SU-DHL-6 (cell line): ENCODE measurements at regions not wholly inside any gene's neighbourhood (a gene's known extent, or its start where the extent isn't known, plus 50 kb on each side); places are given as distances from the start of the nearest gene placed in this dataset.

Experiments
- H2AFZ ChIP-seq: fragments of 200-600 bp; sonication (generic); 2 replicates; pipeline ENCODE4 v1.6.1; 2014; ENCODE audit warnings: low read depth, mild to moderate bottlenecking, moderate library complexity, mixed read lengths, antibody characterized with exemption, low read length; ENCODE audit not compliant: severe bottlenecking
- H3F3A ChIP-seq: fragments of 200-600 bp; shearing (Covaris generic); 2 replicates; pipeline ENCODE4 v1.6.0; 2016; ENCODE audit warnings: antibody characterized with exemption, mild to moderate bottlenecking; ENCODE audit not compliant: insufficient read depth
- H3K27ac ChIP-seq: fragments of 200-600 bp; sonication (generic); 2 replicates; pipeline ENCODE4 v1.5.1; 2016; ENCODE audit warnings: low read depth, mild to moderate bottlenecking, low read length, moderate library complexity, mixed read lengths
- H3K27me3 ChIP-seq: fragments of 200-600 bp; sonication (generic), shearing (Covaris generic); 2 replicates; pipeline ENCODE4 v1.6.0; 2014; ENCODE audit warnings: mild to moderate bottlenecking, low read length
- H3K36me3 ChIP-seq: fragments of 200-600 bp; sonication (generic); 2 replicates; pipeline ENCODE4 v1.6.1; 2014; ENCODE audit warnings: mild to moderate bottlenecking, low read length, mixed read lengths
- H3K4me2 ChIP-seq: fragments of 300-600, 200-600 bp; shearing (Covaris generic), sonication (generic); 2 replicates; pipeline ENCODE4 v1.6.0; 2014; ENCODE audit warnings: low read length, low read depth, mild to moderate bottlenecking; ENCODE audit not compliant: poor library complexity, severe bottlenecking
- H3K4me3 ChIP-seq: fragments of 200-600 bp; sonication (generic); 2 replicates; pipeline ENCODE4 v1.5.1; 2014; ENCODE audit warnings: antibody characterized with exemption, low read length, mild to moderate bottlenecking, mixed read lengths; ENCODE audit not compliant: insufficient read depth, poor library complexity, severe bottlenecking
- H3K79me2 ChIP-seq: fragments of 200-600 bp; sonication (generic); 2 replicates; pipeline ENCODE4 v1.6.1; 2014; ENCODE audit warnings: mild to moderate bottlenecking, low read length, moderate library complexity; ENCODE audit not compliant: insufficient read depth
- H3K9ac ChIP-seq: fragments of 200-600 bp; sonication (generic); 2 replicates; pipeline ENCODE4 v1.7.0; 2014; ENCODE audit warnings: mild to moderate bottlenecking, low read length
- H3K9me2 ChIP-seq: fragments of 200-600 bp; sonication (generic); replicated peaks from 2 replicates; pipeline ENCODE4 v1.6.1; 2014; ENCODE audit warnings: low read length; ENCODE audit not compliant: insufficient read depth
- H3K9me3 ChIP-seq: fragments of 200-600 bp; sonication (generic); 2 replicates; pipeline ENCODE4 v1.6.1; 2014; ENCODE audit warnings: low read length, mixed read lengths; ENCODE audit not compliant: insufficient read depth
- H4K20me1 ChIP-seq: fragments of 200-600 bp; sonication (generic); 2 replicates; pipeline ENCODE4 v1.6.1; 2014; ENCODE audit warnings: low read depth, mild to moderate bottlenecking, antibody characterized with exemption, low read length, moderate library complexity, mixed read lengths
- EZH2phosphoT487 ChIP-seq: fragments of 200-600 bp; sonication (generic), shearing (Covaris generic); conservative IDR thresholded peaks from 2 replicates; pipeline ENCODE4 v1.6.1; 2018; ENCODE audit warnings: mild to moderate bottlenecking, antibody characterized with exemption, low read length, moderate library complexity, mixed read lengths
- TF ChIP-seq, protein P1 (sequence below): fragments of 200-600 bp; sonication (generic); IDR thresholded peaks from one replicate; pipeline ENCODE4 v1.5.1; 2017; ENCODE audit warnings: antibody characterized with exemption, mild to moderate bottlenecking, low read length, moderate library complexity; ENCODE audit not compliant: insufficient read depth, poor library complexity, severe bottlenecking

DNA sequence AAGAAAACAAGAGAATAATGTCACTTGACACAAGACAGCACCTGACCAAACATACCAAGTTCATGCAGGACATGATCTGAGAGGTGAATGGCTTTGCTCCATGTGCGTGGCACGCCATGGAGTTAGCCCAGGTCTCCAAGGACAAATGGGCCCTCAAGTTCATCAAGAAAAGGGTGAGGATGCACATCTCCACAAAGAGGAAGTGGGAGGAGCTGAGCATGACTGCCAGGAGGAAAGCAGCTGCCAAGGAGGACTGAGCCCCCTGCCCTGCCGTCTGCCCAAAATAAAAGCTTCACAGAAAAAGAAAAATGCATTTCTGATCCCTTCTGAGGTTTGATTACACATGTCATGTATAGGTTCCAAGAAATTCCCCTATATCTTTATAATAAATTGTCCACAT is 82.0 kb upstream of the TSHZ2 start:
- no peaks in the 10 kb centered on the region for H3F3A ChIP-seq
- H3K79me2 ChIP-seq: no peaks in the 10 kb centered on the region
- H3K9ac ChIP-seq: no peak overlapping the region
- TF ChIP-seq EZH2phosphoT487: no peak
- TF ChIP-seq, protein P1, sequence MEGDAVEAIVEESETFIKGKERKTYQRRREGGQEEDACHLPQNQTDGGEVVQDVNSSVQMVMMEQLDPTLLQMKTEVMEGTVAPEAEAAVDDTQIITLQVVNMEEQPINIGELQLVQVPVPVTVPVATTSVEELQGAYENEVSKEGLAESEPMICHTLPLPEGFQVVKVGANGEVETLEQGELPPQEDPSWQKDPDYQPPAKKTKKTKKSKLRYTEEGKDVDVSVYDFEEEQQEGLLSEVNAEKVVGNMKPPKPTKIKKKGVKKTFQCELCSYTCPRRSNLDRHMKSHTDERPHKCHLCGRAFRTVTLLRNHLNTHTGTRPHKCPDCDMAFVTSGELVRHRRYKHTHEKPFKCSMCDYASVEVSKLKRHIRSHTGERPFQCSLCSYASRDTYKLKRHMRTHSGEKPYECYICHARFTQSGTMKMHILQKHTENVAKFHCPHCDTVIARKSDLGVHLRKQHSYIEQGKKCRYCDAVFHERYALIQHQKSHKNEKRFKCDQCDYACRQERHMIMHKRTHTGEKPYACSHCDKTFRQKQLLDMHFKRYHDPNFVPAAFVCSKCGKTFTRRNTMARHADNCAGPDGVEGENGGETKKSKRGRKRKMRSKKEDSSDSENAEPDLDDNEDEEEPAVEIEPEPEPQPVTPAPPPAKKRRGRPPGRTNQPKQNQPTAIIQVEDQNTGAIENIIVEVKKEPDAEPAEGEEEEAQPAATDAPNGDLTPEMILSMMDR: no peak
- no peaks in the 10 kb centered on the region for H3K36me3 ChIP-seq
- H4K20me1 ChIP-seq: no peaks in the 10 kb centered on the region
- H3K27ac ChIP-seq: no peak overlapping the region
- H3K9me3 ChIP-seq: no peaks in the 10 kb centered on the region
- H3K4me2 ChIP-seq: no peak overlapping the region
- H3K27me3 ChIP-seq: no peaks in the 10 kb centered on the region
- no peaks in the 10 kb centered on the region; the same call in 1 of the 2 replicates for H3K9me2 ChIP-seq
- no peak overlapping the region for H3K4me3 ChIP-seq
- H2AFZ ChIP-seq: no peak overlapping the region

DNA sequence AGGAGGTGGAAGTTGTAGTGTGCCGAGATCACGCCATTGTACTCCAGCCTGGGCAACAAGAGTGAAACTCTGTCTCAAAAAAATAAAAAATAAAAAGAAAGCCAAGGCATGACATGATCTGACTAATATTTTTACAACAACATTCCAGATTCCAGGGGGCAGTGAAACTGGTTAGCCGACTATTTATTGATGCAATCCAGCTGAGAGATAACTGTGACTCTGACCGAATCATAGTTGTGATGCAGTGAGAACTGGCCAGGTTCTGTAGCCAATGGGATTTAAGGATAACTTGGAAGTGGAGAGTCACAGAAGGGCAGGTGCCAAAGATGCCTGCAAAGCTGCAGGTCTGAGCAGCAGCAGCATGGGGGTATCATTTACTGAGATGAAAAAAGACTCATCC is 82.9 kb upstream of the TSHZ2 start:
- Histone ChIP-seq H3K79me2 (no peaks in the 10 kb centered on the region), H3K9ac (no peak overlapping the region), H4K20me1 (no peaks in the 10 kb centered on the region), H3K9me3 (no peaks in the 10 kb centered on the region), H3K4me3 (no peak overlapping the region), H2AFZ (no peak overlapping the region), H3K4me2 (no peak overlapping the region), H3K27me3 (no peaks in the 10 kb centered on the region), H3K27ac (no peak overlapping the region), H3K9me2 (no peaks in the 10 kb centered on the region; the same call in 1 of the 2 replicates), H3K36me3 (no peaks in the 10 kb centered on the region), H3F3A (no peaks in the 10 kb centered on the region)
- TF ChIP-seq EZH2phosphoT487: no peak
- TF ChIP-seq, protein P1: no peak

DNA sequence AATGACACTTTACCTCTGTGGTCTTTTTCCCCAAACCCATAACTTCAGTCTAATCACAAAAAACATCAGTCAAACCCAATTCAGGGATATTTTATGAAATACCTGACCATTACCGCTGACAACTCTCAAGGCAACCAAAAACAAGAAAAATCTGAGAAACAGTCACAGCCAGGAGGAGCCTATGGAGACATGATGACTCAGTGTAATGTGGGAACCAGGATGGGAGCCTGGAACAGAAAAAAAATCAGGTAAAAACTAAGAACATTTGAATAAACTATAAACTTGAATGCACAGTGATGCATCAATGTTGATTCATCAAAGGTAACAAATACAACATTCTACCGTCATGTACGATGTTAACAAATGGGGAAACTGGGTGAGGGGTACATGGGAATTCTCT is 84.1 kb upstream of the TSHZ2 start:
- Histone ChIP-seq H3K36me3 (no peaks in the 10 kb centered on the region), H3K4me3 (no peak overlapping the region), H3K79me2 (no peaks in the 10 kb centered on the region), H3K4me2 (no peak overlapping the region), H3K9ac (no peak overlapping the region), H4K20me1 (no peaks in the 10 kb centered on the region), H3F3A (no peaks in the 10 kb centered on the region), H3K9me3 (no peaks in the 10 kb centered on the region), H3K27ac (no peak overlapping the region), H3K9me2 (no peaks in the 10 kb centered on the region; the same call in 1 of the 2 replicates), H3K27me3 (no peaks in the 10 kb centered on the region), H2AFZ (no peak overlapping the region)
- no peak for TF ChIP-seq EZH2phosphoT487

DNA sequence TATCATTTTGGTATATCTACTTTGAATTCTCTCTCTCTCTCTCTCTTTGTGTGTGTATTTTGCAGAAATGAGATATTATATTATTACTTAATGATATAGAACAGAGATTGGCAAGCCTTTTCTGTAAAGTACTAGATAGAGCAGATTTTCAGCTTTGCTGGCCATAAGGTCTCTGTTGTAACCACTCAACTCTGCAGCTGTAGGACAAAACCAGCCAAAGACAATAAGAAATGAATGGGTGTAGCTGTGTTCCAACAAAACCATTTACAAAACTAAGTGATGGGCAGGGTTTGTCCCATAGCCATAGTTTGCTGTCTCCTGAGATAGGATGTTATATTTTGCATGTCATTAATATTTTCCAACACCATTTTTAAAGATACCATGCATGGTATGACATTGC is 91.2 kb upstream of the TSHZ2 start:
- Histone ChIP-seq H3K4me2 (no peak overlapping the region), H3K79me2 (no peaks in the 10 kb centered on the region), H3K9me3 (no peaks in the 10 kb centered on the region), H3K27me3 (no peaks in the 10 kb centered on the region), H3K36me3 (no peaks in the 10 kb centered on the region; the same call in 1 of the 2 replicates), H3K27ac (no peak overlapping the region), H3K9ac (no peak overlapping the region), H3F3A (no peaks in the 10 kb centered on the region), H3K4me3 (no peak overlapping the region), H3K9me2 (no peaks in the 10 kb centered on the region; the same call in 1 of the 2 replicates), H2AFZ (no peak overlapping the region), H4K20me1 (no peaks in the 10 kb centered on the region)
- TF ChIP-seq, protein P1: no peak
- TF ChIP-seq EZH2phosphoT487: no peak
